Endothelial cell of umbilical vein (primary cell): ENCODE measurements at regions not wholly inside any gene's neighbourhood (a gene's known extent, or its start where the extent isn't known, plus 50 kb on each side); places are given as distances from the start of the nearest gene placed in this dataset.

ENCODE experiments used
- CTCF ChIP-seq, 2 donors: IDR thresholded peaks; 1 replicate in 1 of 2; 2 replicates in 1 of 2; pipeline ENCODE4 v1.5.1; 2011; ENCODE audit warnings: low read length in 2 of 2, mild to moderate bottlenecking in 2 of 2, moderate library complexity in 2 of 2, control low read depth in 1 of 2, inconsistent platforms in 1 of 2, low read depth in 1 of 2; ENCODE audit not compliant: insufficient read depth in 1 of 2; ENCODE audit errors: extremely low read depth in 1 of 2
- JUN ChIP-seq: IDR thresholded peaks from 2 replicates; pipeline ENCODE4 v1.6.1; 2011; ENCODE audit warnings: borderline replicate concordance, low read depth; ENCODE audit not compliant: insufficient read length, insufficient read depth
- POLR2A ChIP-seq: IDR thresholded peaks from 2 replicates; pipeline ENCODE4 v1.6.1; 2012; ENCODE audit warnings: low read depth, mild to moderate bottlenecking, control low read depth, low read length
- POLR2AphosphoS5 ChIP-seq: IDR thresholded peaks from 2 replicates; pipeline ENCODE4 v1.6.1; 2012; ENCODE audit warnings: low read depth, mild to moderate bottlenecking, control low read depth, low read length, moderate library complexity; ENCODE audit not compliant: insufficient read depth

DNA sequence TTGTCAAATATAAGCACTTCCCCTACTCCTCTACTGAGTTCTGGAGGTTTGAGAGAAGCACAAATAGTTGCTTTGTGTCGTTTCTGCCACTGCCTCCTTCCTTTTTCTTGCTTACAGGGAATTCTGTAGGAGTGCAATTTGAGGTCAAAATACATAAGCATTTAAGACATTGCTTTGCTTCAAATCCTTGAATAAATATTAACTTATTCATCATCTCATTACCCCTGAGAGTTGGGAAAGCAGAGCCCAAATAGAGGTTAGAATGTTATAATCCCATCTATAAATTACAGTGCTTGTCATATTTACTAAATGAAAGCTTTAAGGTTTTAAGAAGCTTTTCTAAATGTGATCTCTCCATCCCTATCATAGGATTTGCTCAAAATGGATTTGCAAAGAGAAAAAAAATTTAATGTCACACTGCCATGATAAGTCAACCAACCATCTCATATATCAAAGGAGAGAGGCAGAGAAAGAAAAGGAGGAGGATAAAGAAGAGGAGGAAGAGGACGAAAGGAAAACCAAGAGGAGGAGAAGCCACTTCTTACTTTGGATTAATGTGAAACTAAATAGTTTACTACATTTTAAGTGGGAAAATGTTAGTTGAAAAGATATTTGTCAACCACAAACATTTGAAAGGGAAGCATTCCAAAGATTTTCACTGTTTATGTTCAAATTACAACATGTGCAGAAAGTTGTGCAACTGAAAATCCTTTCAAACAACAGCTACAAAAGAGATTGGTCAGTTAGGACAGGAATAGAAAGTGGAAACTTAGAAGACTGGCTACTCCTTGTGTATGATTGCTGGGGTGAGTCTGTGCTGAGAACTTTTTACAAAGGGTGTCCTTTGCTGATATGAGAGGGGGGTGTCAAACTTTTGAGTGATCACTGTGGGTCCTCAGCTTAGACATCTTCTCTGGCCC is 277.3 kb upstream of the FN1 start:
- TF ChIP-seq POLR2A (no peak), CTCF (IDR thresholded peaks at IDR 0.05; ENCODE audit: extremely low read depth in 1 of 2, insufficient read depth in 1 of 2, low read depth in 1 of 2, low read length in 2 of 2) (no peak), POLR2AphosphoS5 (no peak), JUN (no peak)
